ENCODE measurements at regions not wholly inside any gene's neighbourhood (a gene's known extent, or its start where the extent isn't known, plus 50 kb on each side); places are given as distances from the start of the nearest gene placed in this dataset.

- DNase-seq (ENCODE audit: insufficient read length, low spot score) (no peak), FAIRE-seq (no peak)
- TF ChIP-seq, protein P1, sequence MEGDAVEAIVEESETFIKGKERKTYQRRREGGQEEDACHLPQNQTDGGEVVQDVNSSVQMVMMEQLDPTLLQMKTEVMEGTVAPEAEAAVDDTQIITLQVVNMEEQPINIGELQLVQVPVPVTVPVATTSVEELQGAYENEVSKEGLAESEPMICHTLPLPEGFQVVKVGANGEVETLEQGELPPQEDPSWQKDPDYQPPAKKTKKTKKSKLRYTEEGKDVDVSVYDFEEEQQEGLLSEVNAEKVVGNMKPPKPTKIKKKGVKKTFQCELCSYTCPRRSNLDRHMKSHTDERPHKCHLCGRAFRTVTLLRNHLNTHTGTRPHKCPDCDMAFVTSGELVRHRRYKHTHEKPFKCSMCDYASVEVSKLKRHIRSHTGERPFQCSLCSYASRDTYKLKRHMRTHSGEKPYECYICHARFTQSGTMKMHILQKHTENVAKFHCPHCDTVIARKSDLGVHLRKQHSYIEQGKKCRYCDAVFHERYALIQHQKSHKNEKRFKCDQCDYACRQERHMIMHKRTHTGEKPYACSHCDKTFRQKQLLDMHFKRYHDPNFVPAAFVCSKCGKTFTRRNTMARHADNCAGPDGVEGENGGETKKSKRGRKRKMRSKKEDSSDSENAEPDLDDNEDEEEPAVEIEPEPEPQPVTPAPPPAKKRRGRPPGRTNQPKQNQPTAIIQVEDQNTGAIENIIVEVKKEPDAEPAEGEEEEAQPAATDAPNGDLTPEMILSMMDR (IDR thresholded peaks at IDR 0.05; ENCODE audit: insufficient read depth, missing control alignments), result no peak
Observed at GRCh38 chr10:124270530-124271327, 148.0 kb downstream of the OAT start.

DNA sequence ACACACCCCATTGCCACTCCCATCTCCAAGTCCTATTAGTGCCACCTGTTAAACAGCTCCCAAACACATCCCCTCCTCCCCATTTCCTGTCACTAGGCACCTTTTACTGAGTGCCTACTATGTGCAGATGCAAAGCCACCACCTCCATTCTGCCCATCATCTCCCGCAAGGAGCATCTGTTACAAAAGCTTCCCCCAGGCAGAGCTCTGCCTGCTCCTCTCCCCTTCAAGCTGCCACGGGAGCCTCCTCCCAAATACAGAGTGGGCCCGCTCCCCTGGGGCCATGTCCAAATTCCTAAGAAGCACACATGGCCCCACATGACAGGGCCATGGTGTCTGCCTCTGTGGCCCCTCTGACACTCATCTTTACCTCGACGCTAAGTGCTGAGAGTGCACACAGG is 149.7 kb downstream of the OAT start:
- TF ChIP-seq, protein P1 (IDR thresholded peaks at IDR 0.05; ENCODE audit: insufficient read depth, missing control alignments), result no peak
- DNase-seq (ENCODE audit: insufficient read length, low spot score) (no peak), FAIRE-seq (no peak)

DNA sequence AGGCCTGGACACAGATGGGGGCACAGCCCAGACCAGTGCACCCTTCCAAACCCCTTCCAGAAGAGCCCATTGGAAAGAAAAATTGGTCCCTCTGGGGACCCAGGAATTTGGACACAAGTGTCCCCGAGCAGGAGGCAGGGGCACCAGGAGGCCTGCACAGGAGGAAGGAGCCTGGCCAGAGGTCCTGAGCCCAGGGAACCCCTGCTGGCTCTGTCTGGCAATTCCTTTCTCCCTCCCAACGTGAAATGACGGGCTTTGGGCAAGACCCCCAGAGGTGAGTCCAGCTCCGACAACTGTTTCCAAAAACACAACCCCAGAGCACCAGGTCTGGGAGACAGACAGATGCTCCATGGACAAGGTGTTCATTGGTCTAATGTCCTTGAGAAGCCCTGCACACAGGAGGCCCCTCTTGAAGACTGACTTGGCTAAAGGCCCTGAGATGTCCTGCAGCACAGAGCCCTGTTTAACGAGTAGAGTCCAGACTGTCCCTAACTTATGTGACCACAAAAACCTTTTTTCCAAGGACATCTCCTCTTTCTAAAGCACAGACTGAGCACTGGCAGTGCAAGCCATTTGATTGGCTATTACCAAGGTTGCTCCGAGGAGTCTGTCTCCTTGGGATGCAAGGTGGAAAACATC is 150.7 kb downstream of the OAT start:
- TF ChIP-seq, protein P1 (IDR thresholded peaks at IDR 0.05; ENCODE audit: insufficient read depth, missing control alignments), result no peak
- FAIRE-seq (no peak), DNase-seq (ENCODE audit: insufficient read length, low spot score) (no peak)

DNA sequence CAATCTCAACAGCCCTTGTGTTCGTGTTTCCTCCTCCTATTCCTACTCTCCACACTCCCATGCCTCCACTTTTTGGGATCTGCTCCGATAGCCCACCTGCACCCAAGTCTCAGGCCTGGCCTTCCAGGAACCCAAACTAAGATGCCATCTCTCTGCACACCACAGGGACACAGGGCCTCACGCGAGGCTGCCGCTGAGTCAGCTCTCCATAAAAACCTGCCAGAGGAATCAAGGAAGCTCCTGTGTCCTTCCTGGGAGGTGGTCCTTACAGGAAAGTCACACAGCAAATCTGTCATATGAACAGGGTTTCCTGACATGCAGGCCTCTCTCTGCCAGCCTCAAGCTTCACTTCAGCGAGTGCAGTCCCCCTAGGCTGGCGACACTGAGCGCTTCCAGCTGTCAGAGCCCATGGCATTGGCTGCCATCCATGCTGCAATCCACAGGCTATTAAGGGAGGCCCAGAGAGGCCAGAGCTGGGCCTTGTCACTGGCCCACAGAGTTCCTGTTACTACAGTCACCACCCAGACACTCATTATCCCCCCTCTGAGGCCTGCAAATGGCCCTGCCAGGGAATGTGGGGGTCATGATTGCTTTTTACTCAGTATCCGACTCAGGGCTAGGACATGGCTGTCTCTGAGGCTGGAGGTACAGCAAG is 151.4 kb downstream of the OAT start:
- TF ChIP-seq, protein P1 (IDR thresholded peaks at IDR 0.05; ENCODE audit: insufficient read depth, missing control alignments), result no peak
- FAIRE-seq (no peak), DNase-seq (ENCODE audit: insufficient read length, low spot score) (no peak)

- DNase-seq (ENCODE audit: insufficient read length, low spot score), result no peak
- TF ChIP-seq, protein P1 (IDR thresholded peaks at IDR 0.05; ENCODE audit: insufficient read depth, missing control alignments), result no peak
Observed at GRCh38 chr10:124266468-124267230, 152.1 kb downstream of the OAT start.

DNA sequence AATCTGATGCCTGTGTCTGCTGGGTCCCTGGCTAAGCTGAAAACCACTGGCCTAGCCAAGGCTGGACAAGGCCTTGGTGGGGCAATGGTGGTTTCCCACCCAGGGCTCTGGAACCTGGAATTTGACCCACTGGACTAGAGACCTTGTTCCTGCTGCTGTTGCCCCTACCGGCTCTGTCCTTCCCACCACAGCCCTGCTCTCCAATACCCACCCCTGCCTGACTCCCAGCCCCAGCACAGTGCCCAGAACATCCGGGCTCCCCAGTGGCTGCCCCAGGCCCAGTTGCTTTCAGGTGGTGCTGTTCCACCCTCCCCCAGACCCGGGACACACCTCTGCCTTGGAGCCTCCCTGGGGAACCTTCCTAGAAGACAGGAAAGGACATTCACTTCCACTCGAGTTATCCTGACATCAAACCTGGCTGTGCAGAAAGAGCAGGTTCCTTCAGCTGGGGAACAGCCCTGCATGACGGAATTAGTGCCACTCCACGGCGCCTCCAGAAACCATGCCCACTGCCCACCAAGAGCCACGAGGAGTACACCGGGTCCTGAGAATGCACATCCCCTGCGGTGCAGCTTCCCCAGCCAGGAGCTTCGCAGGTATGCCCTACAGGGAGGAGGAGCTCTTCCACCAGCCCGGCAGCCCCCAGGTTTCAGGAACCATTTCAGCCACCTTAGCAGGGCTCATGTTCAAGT is 152.8 kb downstream of the OAT start:
- DNase-seq (ENCODE audit: insufficient read length, low spot score) (no peak), FAIRE-seq (no peak)
- TF ChIP-seq, protein P1 (IDR thresholded peaks at IDR 0.05; ENCODE audit: insufficient read depth, missing control alignments), result no peak

More at GRCh38 chr10:124266468-124267230, 152.1 kb downstream of the OAT start:
- no peak for FAIRE-seq

Measured in D721Med (cell line).